ENCODE measurements at regions not wholly inside any gene's neighbourhood (a gene's known extent, or its start where the extent isn't known, plus 50 kb on each side); places are given as distances from the start of the nearest gene placed in this dataset.

DNA sequence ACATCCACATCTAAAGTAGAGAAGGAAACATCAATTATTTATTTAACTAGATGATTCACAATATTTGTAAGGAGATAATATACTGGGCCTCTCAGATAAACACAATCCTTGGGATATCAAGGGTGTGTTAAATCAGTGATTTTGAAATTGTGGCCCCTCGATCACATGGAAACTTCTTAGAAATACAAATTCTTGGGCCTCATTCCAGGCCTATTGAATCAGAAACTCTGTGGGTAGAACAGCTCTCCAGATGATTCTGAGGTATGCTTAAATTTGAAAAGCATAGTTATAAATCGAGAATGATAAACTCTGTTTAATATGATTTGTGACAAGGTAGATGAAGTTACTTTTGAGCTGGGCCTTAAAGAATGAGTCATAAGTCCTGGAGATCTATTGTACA lies 64.3 kb upstream of the GPR174 start:
- no peaks in the 10 kb centered on the region for H3K36me3 ChIP-seq (ENCODE audit: low read depth)
- H3K4me1 ChIP-seq (ENCODE audit: low read depth), result no peaks in the 10 kb centered on the region
- TF ChIP-seq, protein P1, sequence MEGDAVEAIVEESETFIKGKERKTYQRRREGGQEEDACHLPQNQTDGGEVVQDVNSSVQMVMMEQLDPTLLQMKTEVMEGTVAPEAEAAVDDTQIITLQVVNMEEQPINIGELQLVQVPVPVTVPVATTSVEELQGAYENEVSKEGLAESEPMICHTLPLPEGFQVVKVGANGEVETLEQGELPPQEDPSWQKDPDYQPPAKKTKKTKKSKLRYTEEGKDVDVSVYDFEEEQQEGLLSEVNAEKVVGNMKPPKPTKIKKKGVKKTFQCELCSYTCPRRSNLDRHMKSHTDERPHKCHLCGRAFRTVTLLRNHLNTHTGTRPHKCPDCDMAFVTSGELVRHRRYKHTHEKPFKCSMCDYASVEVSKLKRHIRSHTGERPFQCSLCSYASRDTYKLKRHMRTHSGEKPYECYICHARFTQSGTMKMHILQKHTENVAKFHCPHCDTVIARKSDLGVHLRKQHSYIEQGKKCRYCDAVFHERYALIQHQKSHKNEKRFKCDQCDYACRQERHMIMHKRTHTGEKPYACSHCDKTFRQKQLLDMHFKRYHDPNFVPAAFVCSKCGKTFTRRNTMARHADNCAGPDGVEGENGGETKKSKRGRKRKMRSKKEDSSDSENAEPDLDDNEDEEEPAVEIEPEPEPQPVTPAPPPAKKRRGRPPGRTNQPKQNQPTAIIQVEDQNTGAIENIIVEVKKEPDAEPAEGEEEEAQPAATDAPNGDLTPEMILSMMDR (IDR thresholded peaks at IDR 0.05), result no peak
- H3K4me3 ChIP-seq, result no peak overlapping the region
- no peak for ATAC-seq
- DNase-seq, result no peak
- intact Hi-C loops (cut with DNase I, micrococcal nuclease), result loop anchor here in 1 of 2 donors (5.0 to 10.0 kb wide), 2 partner anchors 325 to 523 kb away; no protein-coding TSS in a partner anchor
- no peaks in the 10 kb centered on the region for H3K9me3 ChIP-seq

DNA sequence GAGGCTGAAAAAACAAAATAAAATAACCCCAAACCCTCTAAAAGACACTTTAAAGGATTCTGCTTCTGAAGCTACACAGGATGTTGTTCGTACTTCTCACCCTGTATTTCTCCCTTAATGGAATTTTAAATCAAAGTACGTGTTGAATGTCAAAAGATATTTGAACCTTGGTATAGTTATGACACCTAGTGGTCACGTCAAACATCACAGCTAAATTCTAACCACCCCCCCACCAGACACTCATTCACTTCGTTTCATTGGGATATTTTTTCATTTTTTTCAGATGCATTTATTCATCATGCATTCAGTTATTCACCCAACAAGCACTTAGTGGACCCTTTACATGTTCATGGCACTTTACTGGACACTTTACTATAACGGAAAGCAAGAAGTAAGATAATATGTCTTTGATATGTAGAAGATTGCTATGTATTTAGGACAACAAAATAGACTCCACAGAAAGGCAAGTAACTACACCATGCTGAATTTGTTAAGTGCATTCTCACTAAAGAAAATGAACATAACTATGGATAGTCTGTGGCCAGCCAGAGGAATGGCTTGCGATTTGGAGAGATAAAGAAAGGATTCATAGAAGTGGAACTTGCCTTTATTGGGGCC lies 62.5 kb upstream of the GPR174 start:
- ATAC-seq (peak; percentile 80), DNase-seq (peak in 1 of 3 donors; percentile 53)
- H3K4me1 ChIP-seq (ENCODE audit: low read depth), result no peaks in the 10 kb centered on the region
- H3K36me3 ChIP-seq (ENCODE audit: low read depth), result no peaks in the 10 kb centered on the region
- intact Hi-C loops (cut with DNase I, micrococcal nuclease), result loop anchor here in 1 of 2 donors (5.0 to 10.0 kb wide), 2 partner anchors 327 to 525 kb away; no protein-coding TSS in a partner anchor
- TF ChIP-seq, protein P1 (IDR thresholded peaks at IDR 0.05), result no peak
- H3K4me3 ChIP-seq, result no peak overlapping the region
- no peaks in the 10 kb centered on the region for H3K9me3 ChIP-seq

DNA sequence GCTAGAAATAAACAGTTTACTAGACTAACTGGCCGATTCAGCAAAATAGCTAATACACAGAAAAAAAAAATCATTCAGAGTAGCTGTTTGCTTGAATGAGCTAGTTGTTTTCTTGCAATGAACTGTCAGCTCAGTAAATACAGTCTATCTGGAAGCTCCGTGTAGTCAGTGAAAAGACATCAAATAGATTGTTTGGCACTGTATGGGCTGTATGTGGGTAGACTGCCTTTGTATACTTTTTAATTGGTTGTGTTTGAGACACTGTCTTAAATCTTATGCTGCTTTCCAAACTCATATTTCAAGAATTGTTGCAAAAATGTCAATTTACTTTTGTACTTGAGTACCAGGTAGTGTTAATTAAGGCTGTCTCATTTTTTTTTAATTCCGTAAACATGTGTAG lies 61.6 kb upstream of the GPR174 start:
- Histone ChIP-seq H3K36me3 (ENCODE audit: low read depth) (no peaks in the 10 kb centered on the region), H3K4me3 (no peak overlapping the region), H3K9me3 (no peaks in the 10 kb centered on the region), H3K4me1 (ENCODE audit: low read depth) (no peaks in the 10 kb centered on the region)
- intact Hi-C loops (cut with DNase I, micrococcal nuclease), result loop anchor here in 1 of 2 donors (5.0 to 10.0 kb wide), 2 partner anchors 328 to 526 kb away; no protein-coding TSS in a partner anchor
- no peak for ATAC-seq
- no peak for DNase-seq
- TF ChIP-seq, protein P1 (IDR thresholded peaks at IDR 0.05), result no peak

DNA sequence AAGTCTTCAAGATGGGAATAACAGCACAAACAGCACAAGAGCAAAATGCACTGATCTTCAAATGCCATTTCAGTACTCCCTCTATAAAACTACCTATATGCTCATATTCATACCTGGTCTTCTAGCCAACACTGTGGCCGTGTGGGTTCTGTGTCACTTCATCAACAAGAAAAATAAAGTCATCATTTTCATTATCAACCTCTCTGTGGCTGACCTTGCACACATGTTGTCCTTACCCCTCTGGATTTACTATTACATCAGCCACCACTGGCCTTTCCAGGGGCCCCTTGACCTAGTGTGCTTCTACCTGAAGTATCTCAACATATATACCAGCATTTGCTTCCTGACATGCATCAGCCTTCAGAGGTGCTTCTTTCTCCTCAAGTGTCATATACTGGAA lies 59.6 kb upstream of the GPR174 start:
- H3K4me1 ChIP-seq (ENCODE audit: low read depth), result no peaks in the 10 kb centered on the region
- no peaks in the 10 kb centered on the region for H3K36me3 ChIP-seq (ENCODE audit: low read depth)
- no peak for DNase-seq
- TF ChIP-seq, protein P1 (IDR thresholded peaks at IDR 0.05), result no peak
- H3K9me3 ChIP-seq, result no peaks in the 10 kb centered on the region
- ATAC-seq, result no peak
- intact Hi-C loops (cut with DNase I, micrococcal nuclease), result loop anchor here in 1 of 2 donors (5.0 to 10.0 kb wide), 2 partner anchors 330 to 528 kb away; no protein-coding TSS in a partner anchor
- no peak overlapping the region for H3K4me3 ChIP-seq

DNA sequence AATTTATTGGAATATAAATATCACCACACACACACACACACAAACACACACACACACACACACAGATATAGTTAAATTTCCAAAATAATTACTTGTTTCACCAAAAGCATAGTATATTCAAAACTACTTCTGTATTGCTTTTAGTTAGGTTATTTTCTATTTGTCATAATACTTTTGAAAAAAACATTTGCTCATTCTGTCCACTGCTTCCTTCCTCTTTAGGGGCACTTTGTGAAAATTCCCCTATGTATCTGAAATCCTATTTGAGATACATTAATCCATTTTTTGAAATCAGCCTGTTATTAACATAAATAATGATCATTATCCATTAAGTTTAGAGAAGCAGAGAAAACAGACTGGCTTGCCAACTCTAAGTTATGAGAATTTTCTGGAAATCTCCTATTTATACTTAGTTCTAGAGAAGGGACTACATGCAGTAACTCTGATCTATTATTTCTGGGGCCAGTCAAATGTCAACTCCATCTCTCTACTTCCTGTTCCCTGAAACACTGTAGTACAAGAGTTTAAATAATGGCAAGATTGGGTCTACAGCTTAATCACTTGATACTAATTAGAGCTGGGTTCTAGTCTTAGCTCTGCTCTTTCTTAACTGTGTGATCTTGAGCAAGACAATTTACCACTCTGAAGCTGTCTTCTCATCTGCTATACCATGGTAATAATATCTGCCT lies 54.4 kb upstream of the GPR174 start:
- TF ChIP-seq, protein P1 (IDR thresholded peaks at IDR 0.05), result no peak
- H3K9me3 ChIP-seq, result no peaks in the 10 kb centered on the region
- no peaks in the 10 kb centered on the region for H3K36me3 ChIP-seq (ENCODE audit: low read depth)
- H3K4me3 ChIP-seq, result no peak overlapping the region
- DNase-seq (no peak), ATAC-seq (no peak)
- intact Hi-C loops (cut with DNase I, micrococcal nuclease), result loop anchor here in 1 of 2 donors (10.0 kb wide), 1 partner anchor 335 kb away; no protein-coding TSS in a partner anchor
- H3K4me1 ChIP-seq (ENCODE audit: low read depth), result no peaks in the 10 kb centered on the region
